Epithelial cell of esophagus (primary cell): ENCODE measurements at regions not wholly inside any gene's neighbourhood (a gene's known extent, or its start where the extent isn't known, plus 50 kb on each side); places are given as distances from the start of the nearest gene placed in this dataset.

Source experiments
- DNase-seq: peaks from one replicate; pipeline ENCODE4 v3.0.0; 2010; ENCODE audit warnings: low read depth
- H3K4me3 ChIP-seq: 2 replicates; pipeline ENCODE4 v1.5.1; 2011; ENCODE audit warnings: mild to moderate bottlenecking, low read length, control low read depth
- TF ChIP-seq, protein P1 (sequence below): IDR thresholded peaks from 2 replicates; pipeline ENCODE4 v1.5.1; 2011; ENCODE audit warnings: low read depth, mild to moderate bottlenecking, low read length, control low read depth, inconsistent platforms; ENCODE audit not compliant: insufficient read depth; ENCODE audit errors: missing control alignments

DNA sequence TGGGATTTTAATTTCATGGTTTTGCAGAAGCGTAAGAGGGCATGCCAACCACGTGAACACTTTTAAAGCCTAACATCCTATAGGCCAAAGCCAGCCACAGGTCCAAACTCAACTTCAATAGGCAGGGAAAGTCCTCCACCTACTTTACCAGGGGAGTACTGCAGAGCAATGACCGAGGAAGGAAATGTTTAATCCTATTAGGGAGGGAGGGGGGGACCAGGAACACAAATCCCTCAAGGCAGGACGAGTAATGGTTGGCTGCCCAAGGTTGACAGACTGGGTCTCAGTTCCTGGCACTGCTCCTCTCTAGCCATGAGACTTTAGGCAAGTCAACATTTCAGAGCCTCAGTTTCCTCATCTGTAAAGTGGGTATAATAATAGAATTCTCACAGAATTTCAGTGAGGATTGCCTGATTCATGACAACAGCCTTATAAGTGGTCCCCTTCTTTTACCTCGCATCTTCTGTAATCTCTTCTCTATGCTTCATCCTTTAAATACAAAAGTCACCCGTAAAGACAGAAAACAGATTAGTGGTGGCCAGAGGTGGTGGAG lies 315.8 kb downstream of the HAPSTR1 start:
- DNase-seq: no peak
- no peak overlapping the region for H3K4me3 ChIP-seq
- TF ChIP-seq, protein P1, sequence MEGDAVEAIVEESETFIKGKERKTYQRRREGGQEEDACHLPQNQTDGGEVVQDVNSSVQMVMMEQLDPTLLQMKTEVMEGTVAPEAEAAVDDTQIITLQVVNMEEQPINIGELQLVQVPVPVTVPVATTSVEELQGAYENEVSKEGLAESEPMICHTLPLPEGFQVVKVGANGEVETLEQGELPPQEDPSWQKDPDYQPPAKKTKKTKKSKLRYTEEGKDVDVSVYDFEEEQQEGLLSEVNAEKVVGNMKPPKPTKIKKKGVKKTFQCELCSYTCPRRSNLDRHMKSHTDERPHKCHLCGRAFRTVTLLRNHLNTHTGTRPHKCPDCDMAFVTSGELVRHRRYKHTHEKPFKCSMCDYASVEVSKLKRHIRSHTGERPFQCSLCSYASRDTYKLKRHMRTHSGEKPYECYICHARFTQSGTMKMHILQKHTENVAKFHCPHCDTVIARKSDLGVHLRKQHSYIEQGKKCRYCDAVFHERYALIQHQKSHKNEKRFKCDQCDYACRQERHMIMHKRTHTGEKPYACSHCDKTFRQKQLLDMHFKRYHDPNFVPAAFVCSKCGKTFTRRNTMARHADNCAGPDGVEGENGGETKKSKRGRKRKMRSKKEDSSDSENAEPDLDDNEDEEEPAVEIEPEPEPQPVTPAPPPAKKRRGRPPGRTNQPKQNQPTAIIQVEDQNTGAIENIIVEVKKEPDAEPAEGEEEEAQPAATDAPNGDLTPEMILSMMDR: no peak

DNA sequence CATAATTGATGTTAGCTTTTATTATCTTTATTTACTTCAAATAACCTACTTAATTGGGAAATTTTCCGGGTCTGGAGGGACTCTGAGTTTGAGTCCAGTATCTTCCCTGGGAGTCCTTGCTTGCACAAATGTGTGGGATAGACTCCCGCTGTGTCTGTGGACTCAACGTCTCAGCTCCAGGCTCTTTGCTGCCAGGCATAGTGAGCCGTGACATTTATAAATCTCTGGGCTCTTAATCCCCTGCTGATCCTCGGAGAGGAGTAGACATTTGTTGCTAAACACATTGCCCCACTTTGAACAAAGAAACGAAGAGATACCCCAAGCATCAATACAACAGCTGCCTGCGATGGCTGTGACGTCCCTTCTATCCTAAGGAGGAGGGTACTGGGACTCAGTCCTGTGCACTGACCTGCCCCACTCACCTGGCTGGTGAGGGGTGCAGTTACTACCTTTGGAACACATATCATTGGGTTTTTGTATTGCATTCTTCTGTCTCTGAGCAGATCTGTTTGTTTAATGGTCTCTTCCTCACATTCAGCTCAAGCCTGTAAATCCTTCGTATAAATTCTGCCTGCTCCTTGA lies 316.9 kb downstream of the HAPSTR1 start:
- no peak for DNase-seq
- TF ChIP-seq, protein P1: no peak
- no peak overlapping the region for H3K4me3 ChIP-seq

DNA sequence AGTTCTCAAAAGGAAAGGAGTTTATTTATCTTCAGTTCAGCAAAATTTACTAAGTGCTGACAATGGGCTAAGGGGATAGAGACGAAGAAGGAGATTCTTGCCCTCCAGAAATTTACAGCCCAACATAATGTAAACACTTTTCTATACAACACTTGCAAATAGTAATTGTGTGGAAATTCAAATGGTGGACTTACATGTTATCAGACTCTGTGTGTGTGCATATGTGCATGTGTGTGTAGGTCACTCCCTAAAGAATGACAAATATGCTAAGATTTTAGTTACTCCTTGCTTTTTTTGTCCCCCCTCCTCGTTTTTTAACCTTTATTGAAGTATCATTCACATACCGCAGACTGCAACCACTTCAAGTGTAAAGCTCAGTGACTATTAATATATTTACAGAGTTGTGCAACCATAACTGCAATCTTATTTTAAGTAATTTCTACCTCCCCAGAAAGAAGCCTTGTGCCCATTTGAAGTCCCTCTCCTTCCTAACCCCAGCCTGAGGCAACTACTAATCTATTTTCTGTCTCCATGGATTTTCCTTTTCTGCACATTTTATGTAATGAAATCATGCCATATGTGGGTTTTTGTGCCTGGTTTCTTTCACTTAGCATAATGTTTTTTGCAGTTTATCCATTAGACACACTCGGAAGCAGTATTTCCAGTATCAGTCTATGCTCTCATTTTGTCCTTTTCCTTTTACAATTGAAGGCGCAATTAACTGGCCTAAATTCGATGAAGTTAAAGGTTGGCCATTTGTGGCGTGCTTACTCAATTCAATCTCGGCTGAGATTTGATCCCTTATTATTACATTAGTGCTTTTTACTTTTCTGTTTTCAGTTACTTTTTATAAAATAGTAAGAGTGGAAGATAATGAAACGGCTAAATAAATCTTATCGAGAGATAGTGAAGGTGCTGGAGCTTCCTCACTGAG lies 318.4 kb downstream of the HAPSTR1 start:
- TF ChIP-seq, protein P1: no peak
- no peak for DNase-seq
- H3K4me3 ChIP-seq: no peak overlapping the region

DNA sequence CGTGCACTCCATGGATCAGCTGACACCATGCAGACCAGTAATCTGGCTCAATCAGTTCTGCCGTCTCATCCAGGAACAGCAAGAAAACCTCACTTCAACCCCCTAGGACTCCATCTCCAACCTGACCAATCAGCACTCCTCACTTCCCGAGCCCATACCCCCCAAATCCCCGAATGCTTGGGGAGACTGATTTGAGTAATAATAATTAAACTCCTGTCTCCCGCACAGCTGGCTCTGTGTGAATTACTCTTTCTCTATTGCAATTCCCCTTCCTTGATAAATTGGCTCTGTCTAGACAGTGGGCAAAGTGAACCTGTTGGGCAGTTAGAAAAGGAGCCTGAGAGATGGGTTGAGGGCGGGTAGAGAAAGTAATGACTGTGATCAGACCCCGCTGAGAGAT lies 320.0 kb downstream of the HAPSTR1 start:
- H3K4me3 ChIP-seq: no peak overlapping the region
- DNase-seq: no peak
- TF ChIP-seq, protein P1: no peak

DNA sequence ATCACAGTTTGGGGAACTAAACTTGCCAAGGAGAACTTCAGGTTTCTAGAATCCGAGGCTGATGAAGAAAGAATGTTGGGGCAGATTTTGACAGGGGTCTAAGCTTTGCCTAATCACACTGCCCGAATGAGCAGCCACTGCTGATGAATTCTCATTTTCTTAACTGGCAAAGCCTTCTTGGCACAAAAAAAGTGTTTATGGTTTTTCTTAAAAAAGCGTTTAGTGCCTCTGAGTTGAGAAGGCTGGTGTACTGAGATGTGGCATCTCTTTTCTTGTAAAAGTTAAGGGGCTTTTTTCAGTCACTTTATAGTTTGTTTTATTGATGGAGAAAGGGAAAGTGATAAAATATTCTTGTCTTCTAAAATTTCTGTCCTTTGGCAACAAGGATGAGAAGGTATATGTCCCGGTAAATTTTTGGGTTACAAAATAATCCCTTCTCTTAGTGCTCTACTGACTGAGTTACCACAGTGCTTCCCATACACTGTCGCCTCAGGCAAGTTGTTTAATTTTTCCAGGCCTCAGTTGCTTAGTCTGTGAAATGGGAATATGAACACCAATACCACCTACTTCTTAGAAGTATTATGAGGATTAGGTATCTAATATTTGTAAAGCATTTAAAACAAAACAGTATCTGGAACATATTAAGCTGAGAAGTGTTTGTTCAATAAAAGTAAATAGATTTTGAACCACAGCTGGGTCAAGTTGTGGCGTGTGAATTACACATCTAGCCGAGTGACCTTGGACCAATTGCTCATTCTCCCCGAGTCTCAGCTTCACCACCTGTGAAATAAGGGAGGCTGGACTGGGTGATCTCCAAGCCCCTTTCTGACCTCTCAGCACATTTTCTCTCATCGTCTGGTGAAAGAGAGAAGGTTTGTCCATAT lies 320.8 kb downstream of the HAPSTR1 start:
- no peak for DNase-seq
- H3K4me3 ChIP-seq: no peak overlapping the region
- TF ChIP-seq, protein P1: no peak

DNA sequence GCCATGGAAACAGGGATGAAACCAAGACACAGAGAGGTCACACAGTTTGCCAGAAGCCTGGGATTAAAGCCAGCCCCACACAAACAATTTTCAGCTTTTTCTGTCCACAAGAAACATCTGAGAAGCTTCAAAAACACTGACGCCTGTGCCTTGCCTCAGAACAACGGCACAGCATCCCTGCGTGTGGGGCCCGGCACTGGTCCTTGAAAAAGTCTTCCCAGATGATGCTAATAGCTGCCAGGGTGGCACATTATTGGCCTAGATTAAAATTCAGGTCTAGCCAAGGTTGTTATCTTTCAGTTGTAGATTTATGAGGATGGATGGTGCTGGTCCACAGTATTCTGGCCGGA lies 321.4 kb downstream of the HAPSTR1 start:
- no peak for DNase-seq
- TF ChIP-seq, protein P1: no peak

More for the DNA sequence above, 321.4 kb downstream of the HAPSTR1 start:
- H3K4me3 ChIP-seq: no peak overlapping the region
